Ishikawa (cell line): ENCODE measurements at regions not wholly inside any gene's neighbourhood (a gene's known extent, or its start where the extent isn't known, plus 50 kb on each side); places are given as distances from the start of the nearest gene placed in this dataset.

Source experiments
- CEBPB ChIP-seq: IDR thresholded peaks from 2 replicates; pipeline ENCODE4 v1.6.1; 2012
- CREB1 ChIP-seq: IDR thresholded peaks from 2 replicates; pipeline ENCODE4 v1.6.1; 2012; ENCODE audit warnings: low read depth
- EGR1 ChIP-seq: IDR thresholded peaks from 2 replicates; pipeline ENCODE4 v1.6.1; 2012
- EP300 ChIP-seq: IDR thresholded peaks from 2 replicates; pipeline ENCODE4 v1.6.1; 2012; ENCODE audit warnings: borderline replicate concordance
- FOXM1 ChIP-seq: IDR thresholded peaks from 2 replicates; pipeline ENCODE4 v1.6.1; 2012; ENCODE audit warnings: low read depth, borderline replicate concordance
- NFIC ChIP-seq: IDR thresholded peaks from 2 replicates; pipeline ENCODE4 v1.6.1; 2012
- RAD21 ChIP-seq: IDR thresholded peaks from 2 replicates; pipeline ENCODE4 v1.6.1; 2012; ENCODE audit warnings: low read depth
- TAF1 ChIP-seq: IDR thresholded peaks from 2 replicates; pipeline ENCODE4 v1.6.1; 2012; ENCODE audit warnings: low read depth, mild to moderate bottlenecking
- TCF12 ChIP-seq: IDR thresholded peaks from 2 replicates; pipeline ENCODE4 v1.6.1; 2012; ENCODE audit warnings: low read depth
- TEAD4 ChIP-seq: IDR thresholded peaks from 2 replicates; pipeline ENCODE4 v1.6.1; 2012
- YY1 ChIP-seq: IDR thresholded peaks from 2 replicates; pipeline ENCODE4 v1.6.1; 2012; ENCODE audit warnings: low read depth
- ZBTB7A ChIP-seq: IDR thresholded peaks from 2 replicates; pipeline ENCODE4 v1.6.1; 2012; ENCODE audit warnings: low read depth
- TF ChIP-seq, protein P1 (sequence below): IDR thresholded peaks from 2 replicates; pipeline ENCODE4 v1.6.1; 2012
- TF ChIP-seq, protein P2 (sequence below): IDR thresholded peaks from 2 replicates; pipeline ENCODE4 v1.6.1; 2012
- TF ChIP-seq, protein P3 (sequence below): IDR thresholded peaks from 2 replicates; pipeline ENCODE4 v1.6.1; 2012; ENCODE audit warnings: low read depth, mild to moderate bottlenecking

DNA sequence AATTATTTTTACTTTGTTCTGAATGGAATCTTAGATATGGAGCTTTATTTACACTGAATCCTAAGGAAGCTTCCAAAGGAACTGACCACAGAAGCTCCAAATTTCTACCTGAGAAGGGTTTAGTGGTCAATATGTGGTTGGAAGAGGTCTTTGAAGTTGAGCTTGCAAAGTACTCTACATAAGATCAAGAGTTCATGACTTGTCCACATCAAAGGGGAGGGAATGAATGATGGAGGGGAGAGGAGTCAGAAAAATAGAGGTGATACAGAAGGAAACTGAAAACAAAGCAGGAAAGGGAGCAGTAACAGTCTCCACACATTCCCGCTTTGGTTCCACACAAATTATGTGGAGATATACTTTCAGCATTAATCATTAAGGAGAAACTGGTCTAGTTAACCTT lies 450.9 kb downstream of the HINT1 start:
- TF ChIP-seq FOXM1 (no peak), TAF1 (no peak), NFIC (no peak), ZBTB7A (no peak), TEAD4 (no peak), CREB1 (no peak), RAD21 (no peak), EGR1 (no peak), CEBPB (no peak), EP300 (no peak), YY1 (no peak)
- TF ChIP-seq, protein P1, sequence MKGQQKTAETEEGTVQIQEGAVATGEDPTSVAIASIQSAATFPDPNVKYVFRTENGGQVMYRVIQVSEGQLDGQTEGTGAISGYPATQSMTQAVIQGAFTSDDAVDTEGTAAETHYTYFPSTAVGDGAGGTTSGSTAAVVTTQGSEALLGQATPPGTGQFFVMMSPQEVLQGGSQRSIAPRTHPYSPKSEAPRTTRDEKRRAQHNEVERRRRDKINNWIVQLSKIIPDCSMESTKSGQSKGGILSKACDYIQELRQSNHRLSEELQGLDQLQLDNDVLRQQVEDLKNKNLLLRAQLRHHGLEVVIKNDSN = no peak

DNA sequence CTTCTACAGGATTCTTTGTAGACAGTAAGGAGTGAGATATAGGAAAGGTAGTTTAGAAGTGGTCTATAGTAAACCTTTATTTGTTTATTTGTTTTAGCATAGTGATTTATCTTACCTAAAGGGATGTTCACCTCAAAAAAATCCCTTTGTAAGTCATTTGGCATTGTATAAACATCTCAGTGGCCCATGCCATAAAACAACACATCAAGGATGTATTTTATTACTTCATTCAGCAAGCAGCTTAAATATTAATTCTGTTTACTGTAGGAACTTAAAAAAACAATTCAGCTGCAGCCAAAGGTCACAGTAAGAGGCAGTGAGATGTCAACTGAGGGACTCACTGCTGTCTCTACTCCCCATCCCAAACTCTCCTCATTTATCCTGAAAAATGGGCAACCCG lies 452.7 kb downstream of the HINT1 start:
- no peak for TF ChIP-seq TCF12
- no peak for TF ChIP-seq TEAD4
- no peak for TF ChIP-seq YY1
- TF ChIP-seq TAF1 = no peak
- TF ChIP-seq EP300 = no peak
- TF ChIP-seq, protein P1 = no peak
- no peak for TF ChIP-seq CREB1

DNA sequence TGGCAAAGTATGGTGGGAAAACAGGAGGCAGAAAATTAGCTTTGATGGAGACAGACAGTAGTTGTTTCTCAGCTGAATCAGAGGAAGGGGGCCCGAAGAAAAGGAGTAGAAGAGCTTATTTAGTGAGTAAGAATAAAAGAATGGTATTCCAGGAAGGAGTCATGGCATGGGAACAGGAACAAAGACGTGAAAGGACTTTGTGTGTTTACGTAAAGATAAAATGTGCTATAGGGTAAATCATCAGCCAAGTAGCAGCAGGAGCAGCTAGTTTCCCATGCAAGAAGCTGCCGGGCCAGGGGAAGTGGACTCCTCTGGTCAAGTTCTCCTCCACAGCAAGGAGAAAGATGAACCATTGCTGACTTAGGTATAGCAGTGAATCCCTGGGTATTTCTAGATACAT lies 454.5 kb downstream of the HINT1 start:
- TF ChIP-seq CREB1 (no peak), YY1 (no peak), TCF12 (no peak), NFIC (no peak), RAD21 (no peak)
- TF ChIP-seq, protein P1 = no peak

DNA sequence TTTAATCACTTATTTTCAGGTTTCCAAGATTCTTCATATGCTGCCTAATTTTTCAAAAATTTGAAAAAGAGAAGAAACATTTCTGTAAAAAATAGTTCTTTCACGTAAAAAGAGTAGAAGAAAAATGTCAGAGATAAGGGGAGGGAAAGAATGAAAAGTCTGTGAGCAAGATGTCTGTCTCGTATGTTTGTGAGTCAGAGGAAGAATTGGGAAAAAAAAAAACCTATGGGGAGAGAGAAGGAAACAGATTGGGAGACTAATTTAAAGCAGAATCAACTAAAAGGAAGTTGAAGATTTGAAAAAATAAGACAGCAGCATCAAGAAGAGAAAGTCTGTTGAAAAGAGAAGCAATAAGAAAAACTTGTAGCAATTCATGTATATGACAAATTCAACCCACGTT lies 456.3 kb downstream of the HINT1 start:
- TF ChIP-seq, protein P1 = no peak
- TF ChIP-seq FOXM1 (no peak), TAF1 (no peak)
- TF ChIP-seq, protein P2, sequence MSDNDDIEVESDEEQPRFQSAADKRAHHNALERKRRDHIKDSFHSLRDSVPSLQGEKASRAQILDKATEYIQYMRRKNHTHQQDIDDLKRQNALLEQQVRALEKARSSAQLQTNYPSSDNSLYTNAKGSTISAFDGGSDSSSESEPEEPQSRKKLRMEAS = no peak

DNA sequence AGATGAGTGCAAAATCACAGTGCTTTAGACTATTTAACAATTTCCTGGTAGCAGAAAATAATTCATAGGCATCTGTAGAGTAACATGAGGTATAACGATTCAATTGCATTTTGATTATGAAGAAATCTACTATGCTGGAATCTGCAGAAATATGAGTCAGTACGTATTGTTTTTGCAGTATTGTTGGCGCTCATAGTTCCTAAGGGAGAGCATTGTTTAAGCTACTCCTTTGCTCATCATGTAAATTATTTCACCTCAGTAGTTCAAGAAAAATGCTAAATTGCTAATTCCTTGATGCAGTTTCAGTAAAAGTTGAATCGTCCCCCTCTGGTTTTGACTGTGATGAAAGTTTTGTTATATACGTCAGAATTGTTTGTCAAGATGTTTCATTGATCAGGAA lies 458.4 kb downstream of the HINT1 start:
- TF ChIP-seq, protein P2 = no peak
- TF ChIP-seq EGR1 = no peak
- no peak for TF ChIP-seq TAF1
- no peak for TF ChIP-seq CEBPB
- TF ChIP-seq NFIC = no peak
- TF ChIP-seq, protein P3, sequence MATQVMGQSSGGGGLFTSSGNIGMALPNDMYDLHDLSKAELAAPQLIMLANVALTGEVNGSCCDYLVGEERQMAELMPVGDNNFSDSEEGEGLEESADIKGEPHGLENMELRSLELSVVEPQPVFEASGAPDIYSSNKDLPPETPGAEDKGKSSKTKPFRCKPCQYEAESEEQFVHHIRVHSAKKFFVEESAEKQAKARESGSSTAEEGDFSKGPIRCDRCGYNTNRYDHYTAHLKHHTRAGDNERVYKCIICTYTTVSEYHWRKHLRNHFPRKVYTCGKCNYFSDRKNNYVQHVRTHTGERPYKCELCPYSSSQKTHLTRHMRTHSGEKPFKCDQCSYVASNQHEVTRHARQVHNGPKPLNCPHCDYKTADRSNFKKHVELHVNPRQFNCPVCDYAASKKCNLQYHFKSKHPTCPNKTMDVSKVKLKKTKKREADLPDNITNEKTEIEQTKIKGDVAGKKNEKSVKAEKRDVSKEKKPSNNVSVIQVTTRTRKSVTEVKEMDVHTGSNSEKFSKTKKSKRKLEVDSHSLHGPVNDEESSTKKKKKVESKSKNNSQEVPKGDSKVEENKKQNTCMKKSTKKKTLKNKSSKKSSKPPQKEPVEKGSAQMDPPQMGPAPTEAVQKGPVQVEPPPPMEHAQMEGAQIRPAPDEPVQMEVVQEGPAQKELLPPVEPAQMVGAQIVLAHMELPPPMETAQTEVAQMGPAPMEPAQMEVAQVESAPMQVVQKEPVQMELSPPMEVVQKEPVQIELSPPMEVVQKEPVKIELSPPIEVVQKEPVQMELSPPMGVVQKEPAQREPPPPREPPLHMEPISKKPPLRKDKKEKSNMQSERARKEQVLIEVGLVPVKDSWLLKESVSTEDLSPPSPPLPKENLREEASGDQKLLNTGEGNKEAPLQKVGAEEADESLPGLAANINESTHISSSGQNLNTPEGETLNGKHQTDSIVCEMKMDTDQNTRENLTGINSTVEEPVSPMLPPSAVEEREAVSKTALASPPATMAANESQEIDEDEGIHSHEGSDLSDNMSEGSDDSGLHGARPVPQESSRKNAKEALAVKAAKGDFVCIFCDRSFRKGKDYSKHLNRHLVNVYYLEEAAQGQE = no peak
- TF ChIP-seq RAD21 = no peak
- no peak for TF ChIP-seq TCF12
- TF ChIP-seq YY1 = no peak
- TF ChIP-seq FOXM1 = no peak
- TF ChIP-seq ZBTB7A = no peak
- TF ChIP-seq CREB1 = no peak
- TF ChIP-seq, protein P1 = no peak
- TF ChIP-seq EP300 = no peak
- no peak for TF ChIP-seq TEAD4

DNA sequence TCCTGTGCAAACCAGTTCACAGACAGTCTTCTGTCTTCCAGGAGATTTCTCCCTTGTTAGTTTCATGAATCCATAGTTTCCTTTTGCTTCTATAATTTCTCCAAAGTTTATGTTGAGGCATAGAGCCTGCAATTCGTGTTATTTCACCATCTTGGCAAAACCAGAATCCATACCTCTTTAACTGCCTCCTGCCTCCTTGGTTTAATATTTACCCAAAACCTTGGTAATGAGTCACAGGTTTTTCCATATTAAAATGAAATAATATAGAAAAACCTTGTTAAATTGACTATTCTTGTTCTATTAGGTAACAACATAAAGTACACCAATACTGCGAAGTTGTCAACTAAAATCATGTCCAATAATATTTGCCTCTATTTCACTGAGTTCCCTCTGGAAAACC lies 459.7 kb downstream of the HINT1 start:
- TF ChIP-seq TAF1 (no peak), EGR1 (no peak), CREB1 (no peak)
- TF ChIP-seq, protein P3 = no peak
